ENCODE measurements at regions not wholly inside any gene's neighbourhood (a gene's known extent, or its start where the extent isn't known, plus 50 kb on each side); places are given as distances from the start of the nearest gene placed in this dataset.

GRCh38 chr4:82031376-82031927 lies 342.3 kb downstream of the HNRNPD start:
- Mint-ChIP-seq H3K9me3 (no peaks in the 10 kb centered on the region), H3K27ac (no peak overlapping the region), H3K4me3 (no peak overlapping the region), H3K27me3 (ENCODE audit: insufficient read depth, low read depth) (no peaks in the 10 kb centered on the region), H3K36me3 (no peaks in the 10 kb centered on the region), H3K4me1 (no peaks in the 10 kb centered on the region)
- Histone ChIP-seq H3K4me3 (no peak overlapping the region), H3K36me3 (no peaks in the 10 kb centered on the region), H2AFZ (replicated peaks) (no peak overlapping the region), H3K27ac (no peak overlapping the region), H3K4me2 (no peak overlapping the region), H3K4me1 (no peaks in the 10 kb centered on the region), H3K79me2 (ENCODE audit: low read depth) (no peaks in the 10 kb centered on the region), H3K9ac (no peak overlapping the region), H3K9me3 (ENCODE audit: low read depth) (no peaks in the 10 kb centered on the region), H3F3A (ENCODE audit: low read depth) (no peaks in the 10 kb centered on the region), H3K27me3 (no peaks in the 10 kb centered on the region), H4K20me1 (ENCODE audit: low read depth) (no peaks in the 10 kb centered on the region)
- DNase-seq (ENCODE audit: low spot score): no peak
- no peak for TF ChIP-seq CTCF (IDR thresholded peaks at IDR 0.05)
- TF ChIP-seq EZH2phosphoT487 (IDR thresholded peaks at IDR 0.05): no peak
- TF ChIP-seq EZH2 (IDR thresholded peaks at IDR 0.05): no peak

- Mint-ChIP-seq H3K27me3 (ENCODE audit: insufficient read depth, low read depth) (no peaks in the 10 kb centered on the region), H3K9me3 (peaks cover 12% of the 10 kb centered on the region), H3K36me3 (no peaks in the 10 kb centered on the region), H3K4me3 (no peak overlapping the region), H3K27ac (no peak overlapping the region), H3K4me1 (no peaks in the 10 kb centered on the region)
- Histone ChIP-seq H3K36me3 (no peaks in the 10 kb centered on the region), H4K20me1 (ENCODE audit: low read depth) (no peaks in the 10 kb centered on the region), H3K79me2 (ENCODE audit: low read depth) (no peaks in the 10 kb centered on the region), H3K9me3 (ENCODE audit: low read depth) (no peaks in the 10 kb centered on the region), H3K4me3 (no peak overlapping the region), H3K9ac (no peak overlapping the region), H3F3A (ENCODE audit: low read depth) (no peaks in the 10 kb centered on the region), H3K4me2 (no peak overlapping the region), H2AFZ (replicated peaks) (no peak overlapping the region), H3K27ac (no peak overlapping the region), H3K4me1 (no peaks in the 10 kb centered on the region), H3K27me3 (no peaks in the 10 kb centered on the region)
- DNase-seq (ENCODE audit: low spot score): peak; percentile 47
- no peak for TF ChIP-seq EZH2phosphoT487 (IDR thresholded peaks at IDR 0.05)
- TF ChIP-seq EZH2 (IDR thresholded peaks at IDR 0.05): no peak
- no peak for TF ChIP-seq CTCF (IDR thresholded peaks at IDR 0.05)
Observed at GRCh38 chr4:82017680-82018079, 356.1 kb downstream of the HNRNPD start.

GRCh38 chr4:82005158-82005557 lies 368.6 kb downstream of the HNRNPD start:
- H3K4me2 ChIP-seq: no peak overlapping the region
- H3K9ac ChIP-seq: no peak overlapping the region
- no peak for DNase-seq (ENCODE audit: low spot score)
- peaks cover 2% of the 10 kb centered on the region for H3K9me3 Mint-ChIP-seq
- no peaks in the 10 kb centered on the region for H3K36me3 ChIP-seq
- H2AFZ ChIP-seq (replicated peaks): no peak overlapping the region
- no peak overlapping the region for H3K27ac Mint-ChIP-seq
- no peaks in the 10 kb centered on the region for H3K9me3 ChIP-seq (ENCODE audit: low read depth)
- H3K27ac ChIP-seq: no peak overlapping the region
- no peaks in the 10 kb centered on the region for H4K20me1 ChIP-seq (ENCODE audit: low read depth)
- H3K4me1 ChIP-seq: no peaks in the 10 kb centered on the region
- H3K36me3 Mint-ChIP-seq: no peaks in the 10 kb centered on the region
- H3K27me3 Mint-ChIP-seq (ENCODE audit: insufficient read depth, low read depth): no peaks in the 10 kb centered on the region
- no peaks in the 10 kb centered on the region for H3K27me3 ChIP-seq
- no peaks in the 10 kb centered on the region for H3K79me2 ChIP-seq (ENCODE audit: low read depth)
- H3K4me3 Mint-ChIP-seq: no peak overlapping the region
- TF ChIP-seq EZH2 (IDR thresholded peaks at IDR 0.05) (no peak), CTCF (IDR thresholded peaks at IDR 0.05) (no peak), EZH2phosphoT487 (IDR thresholded peaks at IDR 0.05) (no peak)
- H3K4me1 Mint-ChIP-seq: no peaks in the 10 kb centered on the region
- H3K4me3 ChIP-seq: no peak overlapping the region
- H3F3A ChIP-seq (ENCODE audit: low read depth): no peaks in the 10 kb centered on the region

Data from neural progenitor cell (in vitro differentiated cells).